Upper lobe of left lung (tissue), 4 donors: ENCODE measurements at regions not wholly inside any gene's neighbourhood (a gene's known extent, or its start where the extent isn't known, plus 50 kb on each side); places are given as distances from the start of the nearest gene placed in this dataset.

Experiments used
- POLR2A ChIP-seq, 4 donors: fragments of 450-650 bp; IDR thresholded peaks; one replicate each; pipeline ENCODE4 v1.5.1; 2016 to 2017; ENCODE audit warnings: antibody characterized with exemption in 4 of 4, mild to moderate bottlenecking in 2 of 4
- TF ChIP-seq, protein P1 (sequence below), 6 experiments: fragments of 450-650 bp in 4 of 6; fragments of 200-600 bp in 2 of 6; sonication (generic) in 2 of 6; IDR thresholded peaks; one replicate each; pipeline ENCODE4 v1.5.1; 2016 to 2019; ENCODE audit warnings: antibody characterized with exemption in 6 of 6

DNA sequence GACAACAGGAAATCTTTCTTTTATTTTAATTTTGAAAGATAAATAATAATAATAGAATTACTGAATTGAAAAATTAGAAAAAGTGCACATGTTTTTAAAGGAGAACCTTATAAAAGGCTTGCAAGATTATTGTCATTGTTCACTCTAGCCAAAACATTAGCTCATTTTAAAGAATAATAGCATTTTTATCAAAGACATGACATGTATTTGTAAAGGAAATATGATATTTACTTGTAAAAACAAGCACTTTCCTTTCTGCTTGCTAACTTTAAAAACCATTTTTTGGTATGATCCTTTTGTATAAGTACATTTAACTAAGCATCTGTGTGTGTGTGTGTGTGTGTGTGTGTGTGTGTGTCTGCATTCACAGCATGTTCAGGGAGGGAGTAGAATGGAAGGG, 156.3 kb upstream of the C1orf87 start:
- TF ChIP-seq, protein P1, sequence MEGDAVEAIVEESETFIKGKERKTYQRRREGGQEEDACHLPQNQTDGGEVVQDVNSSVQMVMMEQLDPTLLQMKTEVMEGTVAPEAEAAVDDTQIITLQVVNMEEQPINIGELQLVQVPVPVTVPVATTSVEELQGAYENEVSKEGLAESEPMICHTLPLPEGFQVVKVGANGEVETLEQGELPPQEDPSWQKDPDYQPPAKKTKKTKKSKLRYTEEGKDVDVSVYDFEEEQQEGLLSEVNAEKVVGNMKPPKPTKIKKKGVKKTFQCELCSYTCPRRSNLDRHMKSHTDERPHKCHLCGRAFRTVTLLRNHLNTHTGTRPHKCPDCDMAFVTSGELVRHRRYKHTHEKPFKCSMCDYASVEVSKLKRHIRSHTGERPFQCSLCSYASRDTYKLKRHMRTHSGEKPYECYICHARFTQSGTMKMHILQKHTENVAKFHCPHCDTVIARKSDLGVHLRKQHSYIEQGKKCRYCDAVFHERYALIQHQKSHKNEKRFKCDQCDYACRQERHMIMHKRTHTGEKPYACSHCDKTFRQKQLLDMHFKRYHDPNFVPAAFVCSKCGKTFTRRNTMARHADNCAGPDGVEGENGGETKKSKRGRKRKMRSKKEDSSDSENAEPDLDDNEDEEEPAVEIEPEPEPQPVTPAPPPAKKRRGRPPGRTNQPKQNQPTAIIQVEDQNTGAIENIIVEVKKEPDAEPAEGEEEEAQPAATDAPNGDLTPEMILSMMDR (IDR thresholded peaks at IDR 0.05), result no peak
- no peak for TF ChIP-seq POLR2A (IDR thresholded peaks at IDR 0.05)
